ENCODE measurements at regions not wholly inside any gene's neighbourhood (a gene's known extent, or its start where the extent isn't known, plus 50 kb on each side); places are given as distances from the start of the nearest gene placed in this dataset.

DNA sequence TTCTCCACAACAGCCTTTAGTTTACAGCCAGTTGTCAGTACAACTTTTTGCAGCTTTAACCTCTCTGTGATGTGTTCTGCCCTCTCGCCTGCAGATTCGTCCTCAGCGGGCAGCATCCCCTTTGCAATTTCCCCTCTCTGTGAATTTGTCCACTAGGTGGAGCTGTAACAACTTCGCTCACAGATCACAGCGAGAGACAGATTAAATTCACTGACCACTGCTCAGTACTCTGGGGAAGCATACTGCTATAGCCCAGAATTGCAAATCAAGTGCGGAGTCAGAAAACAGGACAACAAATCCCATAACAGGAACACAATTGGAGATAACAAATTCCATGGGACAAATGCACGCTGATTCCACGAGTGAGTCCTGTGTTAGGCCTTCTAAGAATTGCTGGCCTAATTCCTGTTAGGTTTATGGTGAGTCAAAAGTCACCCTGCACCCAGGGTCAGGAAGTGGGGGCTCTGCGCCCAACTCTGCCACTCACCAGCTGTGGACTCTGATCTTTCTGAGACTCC is 2124.9 kb downstream of the MAT2B start:
- TF ChIP-seq POLR2A (IDR thresholded peaks at IDR 0.05; ENCODE audit: low read length): no peak
- no peak for TF ChIP-seq GATA1 (IDR thresholded peaks at IDR 0.05; ENCODE audit: low read depth, low read length)
- peak; percentile 27 to 57 for DNase-seq

DNA sequence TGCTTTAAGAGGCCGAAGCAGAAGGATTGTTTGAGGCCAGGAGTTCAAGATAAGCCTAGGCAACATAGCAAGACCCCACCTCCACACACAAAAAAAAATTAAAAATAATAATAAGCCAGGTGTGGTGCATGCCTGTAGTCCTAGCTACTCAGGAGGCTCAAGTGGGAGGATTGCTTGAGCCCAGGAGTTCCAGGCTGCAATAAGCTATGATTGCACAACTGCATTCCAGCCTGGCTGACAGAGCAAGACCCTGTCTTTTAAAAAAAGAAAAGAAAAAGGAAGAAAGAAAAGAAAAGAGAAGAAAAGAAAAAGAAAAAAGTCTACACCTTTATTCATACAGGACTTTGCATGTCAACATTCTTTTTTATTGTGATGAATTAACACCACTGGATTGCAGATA is 2125.8 kb downstream of the MAT2B start:
- no peak for DNase-seq
- TF ChIP-seq GATA1 (IDR thresholded peaks at IDR 0.05; ENCODE audit: low read depth, low read length) (no peak), POLR2A (IDR thresholded peaks at IDR 0.05; ENCODE audit: low read length) (no peak)

DNA sequence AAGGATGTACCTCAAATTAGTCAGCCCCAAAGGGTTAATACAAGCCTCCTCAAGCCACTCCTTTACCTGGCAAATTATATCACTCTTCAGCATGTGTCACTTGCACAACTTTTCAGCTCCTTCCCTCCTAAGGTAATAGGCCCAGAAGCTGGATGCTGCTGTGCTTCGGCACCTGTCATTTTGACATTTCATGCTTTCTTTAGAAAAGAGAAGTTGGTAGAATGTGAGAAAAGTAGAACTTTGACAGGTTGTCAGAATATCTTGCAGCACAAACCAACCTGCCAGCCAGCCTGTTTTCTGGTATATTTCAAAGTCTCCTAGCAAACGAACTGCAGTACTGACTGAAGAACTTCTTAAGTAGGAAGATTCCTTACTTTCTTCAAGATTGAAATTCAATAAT is 2136.9 kb downstream of the MAT2B start:
- TF ChIP-seq GATA1 (IDR thresholded peaks at IDR 0.05; ENCODE audit: low read depth, low read length) (no peak), POLR2A (IDR thresholded peaks at IDR 0.05; ENCODE audit: low read length) (no peak)
- no peak for DNase-seq

DNA sequence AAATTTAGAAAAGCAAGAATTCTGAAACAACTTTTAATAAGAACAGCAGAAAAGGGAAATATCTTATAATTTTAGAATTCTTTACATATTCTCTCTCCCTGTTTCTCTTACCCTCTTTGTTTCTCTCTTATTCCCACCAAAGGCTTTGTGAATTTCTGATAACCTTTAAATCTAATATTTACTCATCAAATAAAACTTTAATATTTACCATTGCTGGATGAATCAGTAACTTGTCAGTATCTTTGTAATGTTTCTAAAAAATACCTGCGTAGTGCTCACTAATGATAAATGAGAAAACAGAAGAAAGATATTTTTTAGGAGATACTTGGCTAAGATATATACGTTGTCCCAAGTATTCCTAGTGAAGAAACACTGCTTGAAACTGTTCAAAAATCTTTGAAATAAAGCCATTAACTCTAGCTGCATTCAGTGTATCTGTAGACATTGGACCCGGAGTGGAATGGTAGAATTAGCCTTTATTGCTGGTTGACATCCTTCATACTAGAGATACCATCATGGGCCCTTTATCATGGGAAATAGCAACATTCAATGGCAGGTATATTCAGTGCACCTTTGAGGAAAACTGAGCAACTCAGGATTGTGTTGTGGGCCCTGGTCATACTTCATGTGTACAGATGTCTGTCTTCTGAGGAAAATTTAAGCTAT is 2160.4 kb downstream of the MAT2B start:
- DNase-seq: no peak
- TF ChIP-seq POLR2A (IDR thresholded peaks at IDR 0.05; ENCODE audit: low read length): no peak
- TF ChIP-seq GATA1 (IDR thresholded peaks at IDR 0.05; ENCODE audit: low read depth, low read length): no peak

DNA sequence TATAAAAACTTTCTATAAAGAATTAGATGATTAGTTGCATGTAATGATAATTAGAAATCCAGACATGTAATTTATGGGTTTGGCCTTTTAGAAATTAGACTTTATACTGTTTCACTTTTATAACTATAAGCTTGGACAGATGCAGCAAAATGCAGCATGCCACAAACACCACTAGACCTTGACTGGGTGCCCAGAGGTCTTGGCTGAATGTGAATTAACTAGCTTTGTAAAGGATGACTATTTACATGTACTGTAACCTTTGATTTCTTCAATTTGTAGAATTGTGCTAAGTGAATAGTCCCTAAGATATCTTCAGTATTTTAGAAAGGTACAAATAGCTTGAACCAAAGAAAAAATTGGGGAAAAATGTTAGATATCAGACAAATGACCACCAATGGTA is 2168.1 kb downstream of the MAT2B start:
- TF ChIP-seq GATA1 (IDR thresholded peaks at IDR 0.05; ENCODE audit: low read depth, low read length) (no peak), POLR2A (IDR thresholded peaks at IDR 0.05; ENCODE audit: low read length) (no peak)
- no peak for DNase-seq

DNA sequence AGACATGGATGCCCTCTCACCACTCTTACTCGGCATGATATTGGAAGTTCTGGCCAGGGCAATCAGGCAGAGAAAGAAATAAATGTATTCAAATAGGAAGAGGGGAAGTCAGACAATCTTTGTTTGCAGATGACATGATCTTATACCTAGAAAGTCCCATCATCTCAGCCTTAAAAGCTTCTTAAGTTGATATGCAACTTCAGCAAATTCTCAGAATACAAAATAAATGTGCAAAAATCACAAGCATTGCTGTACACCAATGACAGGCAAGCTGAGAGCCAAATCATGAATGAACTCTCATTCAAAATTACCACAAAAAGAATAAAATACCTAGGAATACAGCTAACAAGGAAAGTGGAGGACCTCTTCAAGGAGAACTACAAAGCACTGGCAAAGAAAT is 2190.4 kb downstream of the MAT2B start:
- DNase-seq: no peak
- TF ChIP-seq GATA1 (IDR thresholded peaks at IDR 0.05; ENCODE audit: low read depth, low read length) (no peak), POLR2A (IDR thresholded peaks at IDR 0.05; ENCODE audit: low read length) (no peak)

DNA sequence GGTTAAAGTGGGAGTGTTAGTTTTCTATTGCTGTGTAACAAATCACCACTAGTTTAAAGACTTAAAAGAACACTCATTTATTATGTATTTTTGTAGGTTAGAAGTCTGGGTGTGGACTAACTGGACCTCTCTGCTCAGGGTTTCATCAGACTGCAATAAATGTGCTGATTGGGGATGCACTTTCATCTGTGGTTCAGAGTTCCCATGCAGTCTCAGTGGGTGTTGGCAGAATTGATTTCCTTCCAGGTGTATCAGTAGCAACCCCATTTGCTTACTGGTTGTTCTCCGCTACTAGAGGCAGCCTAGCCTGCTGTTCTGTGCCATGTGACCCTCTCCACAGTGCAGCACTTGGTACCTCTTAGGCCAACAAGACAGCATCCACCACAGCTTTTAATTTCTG is 2200.5 kb downstream of the MAT2B start:
- TF ChIP-seq POLR2A (IDR thresholded peaks at IDR 0.05; ENCODE audit: low read length) (no peak), GATA1 (IDR thresholded peaks at IDR 0.05; ENCODE audit: low read depth, low read length) (no peak)

DNA sequence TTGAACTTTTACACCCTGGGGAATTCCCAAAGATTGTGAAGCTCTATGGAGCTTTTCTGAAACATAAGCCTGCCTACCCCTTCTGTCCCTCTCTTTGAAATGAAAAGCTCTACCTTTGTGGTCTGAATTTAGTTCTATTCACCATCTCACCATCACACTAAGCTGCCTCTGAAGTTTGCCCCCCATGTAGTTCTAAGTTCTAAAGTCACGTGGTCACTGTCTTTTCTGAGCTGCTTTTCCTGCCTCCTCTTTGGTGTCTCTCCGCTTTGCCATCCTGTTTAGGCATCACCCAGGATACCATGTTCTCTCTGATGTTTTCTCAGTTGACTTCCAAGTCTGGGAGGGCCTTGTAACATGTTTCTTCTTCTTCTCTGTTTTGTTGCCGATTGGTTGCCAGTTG is 2206.6 kb downstream of the MAT2B start:
- TF ChIP-seq POLR2A (IDR thresholded peaks at IDR 0.05; ENCODE audit: low read length) (no peak), GATA1 (IDR thresholded peaks at IDR 0.05; ENCODE audit: low read depth, low read length) (no peak)
- no peak for DNase-seq

More for the DNA sequence above, 2200.5 kb downstream of the MAT2B start:
- DNase-seq: no peak

DNA sequence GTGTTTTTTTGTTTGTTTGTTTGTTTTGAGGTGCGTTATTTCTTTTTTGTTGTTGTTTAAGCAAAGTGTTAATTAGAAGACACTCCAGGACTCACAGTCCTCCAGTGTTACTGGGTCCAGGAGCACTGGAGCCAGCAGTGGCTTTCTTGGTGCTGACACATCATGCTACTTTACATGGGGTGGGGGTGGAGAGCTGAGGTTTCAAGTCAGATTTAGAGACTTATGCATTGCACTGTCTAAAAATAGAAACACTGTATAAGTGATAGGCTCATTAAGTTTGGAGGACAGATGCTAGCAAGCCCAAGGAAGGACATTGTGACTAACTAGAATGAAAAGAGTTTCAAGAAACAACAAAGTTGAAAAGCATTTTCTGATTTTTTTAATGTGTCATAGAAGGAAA is 2209.2 kb downstream of the MAT2B start:
- TF ChIP-seq POLR2A (IDR thresholded peaks at IDR 0.05; ENCODE audit: low read length) (no peak), GATA1 (IDR thresholded peaks at IDR 0.05; ENCODE audit: low read depth, low read length) (no peak)
- no peak for DNase-seq

DNA sequence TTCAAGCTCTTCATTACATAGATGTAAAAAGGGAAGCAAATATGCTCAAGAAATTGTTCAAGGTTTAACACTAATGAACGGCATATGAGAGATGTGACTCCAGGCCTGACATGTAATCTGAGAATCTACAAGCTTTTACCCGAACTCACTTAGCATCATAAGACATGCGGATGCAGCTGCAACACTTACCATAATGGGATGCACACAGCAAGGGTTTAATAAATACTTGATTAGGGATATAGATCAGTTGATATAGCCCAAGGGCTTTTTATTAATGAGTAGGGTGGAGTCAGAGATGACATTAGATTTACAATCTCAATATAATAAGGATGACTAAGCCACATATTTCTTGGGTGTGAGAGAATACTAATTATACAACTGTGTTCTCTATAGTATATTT is 2215.5 kb downstream of the MAT2B start:
- TF ChIP-seq POLR2A (IDR thresholded peaks at IDR 0.05; ENCODE audit: low read length): no peak
- TF ChIP-seq GATA1 (IDR thresholded peaks at IDR 0.05; ENCODE audit: low read depth, low read length): no peak
- DNase-seq: no peak

DNA sequence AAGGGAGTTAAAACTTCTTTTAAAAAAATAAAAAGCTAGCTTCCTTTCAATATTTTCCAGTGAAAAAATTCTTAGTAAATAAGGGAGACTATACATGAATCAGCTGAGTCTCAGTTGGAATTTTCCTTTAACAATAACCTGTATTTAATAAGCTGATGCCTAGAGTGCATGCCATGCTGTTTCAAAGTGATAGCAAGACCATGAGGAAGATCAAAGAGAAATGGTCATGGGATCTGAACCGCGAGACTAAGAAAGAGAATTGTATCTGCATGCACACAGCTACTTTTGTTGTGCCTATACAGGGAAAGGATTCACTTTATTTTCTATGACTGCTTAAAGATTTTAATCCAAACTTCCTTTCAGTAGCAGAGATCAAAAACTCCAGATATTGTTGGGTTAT is 2217.0 kb downstream of the MAT2B start:
- TF ChIP-seq POLR2A (IDR thresholded peaks at IDR 0.05; ENCODE audit: low read length) (no peak), GATA1 (IDR thresholded peaks at IDR 0.05; ENCODE audit: low read depth, low read length) (no peak)
- DNase-seq: no peak

DNA sequence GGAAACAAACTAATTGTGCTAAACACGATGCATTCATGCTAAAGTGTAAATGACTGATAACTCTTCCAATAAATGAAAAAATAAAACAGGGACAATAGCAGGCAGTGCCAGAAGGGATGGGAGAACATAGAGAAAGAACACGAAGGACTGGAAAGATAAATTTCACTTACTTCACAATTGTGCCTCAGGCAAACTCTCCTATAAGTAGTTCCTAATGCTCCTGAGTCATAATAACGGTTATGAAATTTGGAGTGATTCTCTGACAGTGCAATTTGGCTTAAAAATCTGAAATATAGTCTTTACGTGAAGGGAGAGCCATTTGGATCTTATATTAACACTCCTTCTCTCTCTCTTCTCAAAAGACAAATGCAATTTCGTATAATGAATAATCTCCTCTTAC is 2218.5 kb downstream of the MAT2B start:
- TF ChIP-seq GATA1 (IDR thresholded peaks at IDR 0.05; ENCODE audit: low read depth, low read length): no peak
- TF ChIP-seq POLR2A (IDR thresholded peaks at IDR 0.05; ENCODE audit: low read length): no peak
- DNase-seq: no peak

DNA sequence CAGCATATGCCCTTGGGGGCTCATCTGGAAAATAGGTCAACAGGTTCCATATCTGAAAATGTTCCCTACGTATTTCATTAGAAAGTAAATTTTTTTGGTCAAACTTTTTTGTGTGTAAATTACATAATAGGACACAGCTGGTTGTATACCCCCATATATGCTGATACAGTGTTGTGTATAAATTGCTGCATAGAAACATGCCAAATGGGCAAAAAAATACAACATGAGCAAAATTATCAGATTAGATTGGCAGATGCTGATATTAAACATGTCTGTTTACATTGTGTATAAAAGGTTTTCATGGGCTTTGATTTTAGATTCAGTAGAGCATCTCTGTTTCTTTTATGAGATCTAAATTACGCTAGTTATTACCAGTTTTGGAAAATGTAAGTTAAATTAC is 2223.0 kb downstream of the MAT2B start:
- TF ChIP-seq POLR2A (IDR thresholded peaks at IDR 0.05; ENCODE audit: low read length) (no peak), GATA1 (IDR thresholded peaks at IDR 0.05; ENCODE audit: low read depth, low read length) (no peak)
- DNase-seq: no peak

DNA sequence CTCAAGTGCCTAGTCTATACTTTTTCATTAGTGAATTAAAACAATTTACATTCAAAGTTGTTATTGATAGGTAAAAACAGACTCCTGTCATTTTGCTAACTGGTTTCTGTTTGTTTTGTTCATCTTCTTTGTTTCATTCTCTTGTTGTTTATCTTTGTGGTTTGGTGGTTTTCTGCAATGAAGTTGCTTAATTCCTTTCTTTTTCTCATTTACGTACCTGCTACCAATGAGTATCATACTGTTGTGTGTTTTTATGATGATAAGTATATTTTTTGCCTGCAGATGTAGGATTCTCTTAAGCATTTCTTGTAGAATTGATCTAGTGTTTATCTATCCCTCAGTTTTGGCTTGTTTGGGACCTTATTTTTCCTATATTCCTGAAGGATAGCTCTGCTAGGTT is 2230.0 kb downstream of the MAT2B start:
- DNase-seq: no peak
- TF ChIP-seq GATA1 (IDR thresholded peaks at IDR 0.05; ENCODE audit: low read depth, low read length) (no peak), POLR2A (IDR thresholded peaks at IDR 0.05; ENCODE audit: low read length) (no peak)

DNA sequence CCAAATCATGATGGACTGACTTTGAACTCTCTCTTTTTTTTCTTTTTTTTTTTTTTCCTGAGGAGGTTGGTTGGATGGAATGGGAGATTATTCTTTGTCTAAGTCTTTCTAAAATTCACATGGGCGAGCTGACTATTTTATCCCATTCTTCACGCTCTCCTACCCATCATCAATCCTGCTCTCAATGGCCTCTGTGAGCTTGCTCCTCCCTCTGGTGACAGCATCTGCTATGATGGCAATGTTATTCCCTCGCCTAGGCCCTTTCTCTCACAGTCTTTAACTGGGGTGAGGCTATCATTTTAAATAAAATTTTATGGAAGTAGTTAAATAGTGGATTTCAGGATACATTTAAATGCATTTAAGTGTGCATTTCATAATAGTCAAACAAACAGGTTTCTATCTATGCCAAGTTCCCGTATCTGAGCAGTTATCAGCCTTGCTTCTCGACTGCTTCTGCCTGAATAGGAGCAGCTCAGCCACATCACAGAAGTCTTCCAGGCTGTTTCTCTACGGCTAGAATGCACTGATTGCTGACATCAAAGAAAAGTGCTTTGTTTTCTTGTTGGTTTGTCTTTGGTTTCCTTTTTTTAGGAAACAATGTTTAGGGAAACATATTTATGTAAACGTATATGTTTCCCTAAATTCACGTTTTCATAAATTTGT is 2233.8 kb downstream of the MAT2B start:
- no peak for DNase-seq
- TF ChIP-seq GATA1 (IDR thresholded peaks at IDR 0.05; ENCODE audit: low read depth, low read length) (no peak), POLR2A (IDR thresholded peaks at IDR 0.05; ENCODE audit: low read length) (no peak)
